ENCODE measurements at regions not wholly inside any gene's neighbourhood (a gene's known extent, or its start where the extent isn't known, plus 50 kb on each side); places are given as distances from the start of the nearest gene placed in this dataset.
A peak's percentile ranks its signal among the peaks of the same experiment; 100 is the strongest.

GRCh38 chr2:57907411-57907810 lies 139.2 kb upstream of the VRK2 start:
- H3K4me3 Mint-ChIP-seq: no peak overlapping the region
- no peaks in the 10 kb centered on the region for H3K27me3 Mint-ChIP-seq (ENCODE audit: low read depth)
- H3K4me1 Mint-ChIP-seq (ENCODE audit: low read depth): peaks cover 22% of the 10 kb centered on the region
- no peaks in the 10 kb centered on the region for H3K9me3 Mint-ChIP-seq
- no peaks in the 10 kb centered on the region for H3K36me3 Mint-ChIP-seq (ENCODE audit: insufficient read depth)
- no peak for DNase-seq
- ATAC-seq: no peak

GRCh38 chr2:57908736-57909161 lies 137.9 kb upstream of the VRK2 start:
- H3K4me1 Mint-ChIP-seq (ENCODE audit: low read depth): peaks cover 22% of the 10 kb centered on the region
- H3K9me3 Mint-ChIP-seq: no peaks in the 10 kb centered on the region
- ATAC-seq: peak; percentile 51 to 54
- no peaks in the 10 kb centered on the region for H3K27me3 Mint-ChIP-seq (ENCODE audit: low read depth)
- no peak for DNase-seq
- H3K36me3 Mint-ChIP-seq (ENCODE audit: insufficient read depth): no peaks in the 10 kb centered on the region
- no peak overlapping the region for H3K4me3 Mint-ChIP-seq

GRCh38 chr2:57918126-57918525 lies 128.5 kb upstream of the VRK2 start:
- no peak for ATAC-seq
- Mint-ChIP-seq H3K36me3 (ENCODE audit: insufficient read depth) (no peaks in the 10 kb centered on the region), H3K4me1 (ENCODE audit: low read depth) (no peaks in the 10 kb centered on the region), H3K27me3 (ENCODE audit: low read depth) (no peaks in the 10 kb centered on the region), H3K4me3 (no peak overlapping the region), H3K9me3 (peaks cover 4% of the 10 kb centered on the region)
- DNase-seq: no peak

- ATAC-seq (no peak), DNase-seq (no peak)
- Mint-ChIP-seq H3K4me1 (ENCODE audit: low read depth) (peaks cover 5% of the 10 kb centered on the region), H3K36me3 (ENCODE audit: insufficient read depth) (no peaks in the 10 kb centered on the region), H3K9me3 (peaks cover 14% of the 10 kb centered on the region), H3K27me3 (ENCODE audit: low read depth) (no peaks in the 10 kb centered on the region), H3K4me3 (no peak overlapping the region)
Measured at GRCh38 chr2:57920342-57920939, 126.2 kb upstream of the VRK2 start.

GRCh38 chr2:57934659-57935058 lies 111.9 kb upstream of the VRK2 start:
- ATAC-seq (no peak), DNase-seq (no peak)
- Mint-ChIP-seq H3K9me3 (peaks cover 44% of the 10 kb centered on the region), H3K4me1 (ENCODE audit: low read depth) (no peaks in the 10 kb centered on the region), H3K36me3 (ENCODE audit: insufficient read depth) (peaks cover 4% of the 10 kb centered on the region), H3K4me3 (no peak overlapping the region), H3K27me3 (ENCODE audit: low read depth) (no peaks in the 10 kb centered on the region)

- no peaks in the 10 kb centered on the region for H3K4me1 Mint-ChIP-seq (ENCODE audit: low read depth)
- peaks cover 34% of the 10 kb centered on the region for H3K9me3 Mint-ChIP-seq
- H3K27me3 Mint-ChIP-seq (ENCODE audit: low read depth): no peaks in the 10 kb centered on the region
- no peak overlapping the region for H3K4me3 Mint-ChIP-seq
- no peak for ATAC-seq
- peaks cover 4% of the 10 kb centered on the region for H3K36me3 Mint-ChIP-seq (ENCODE audit: insufficient read depth)
- DNase-seq: no peak
Measured at GRCh38 chr2:57936216-57936615, 110.4 kb upstream of the VRK2 start.

GRCh38 chr2:57937456-57937855 lies 109.2 kb upstream of the VRK2 start:
- Mint-ChIP-seq H3K9me3 (peaks cover 28% of the 10 kb centered on the region), H3K27me3 (ENCODE audit: low read depth) (no peaks in the 10 kb centered on the region), H3K36me3 (ENCODE audit: insufficient read depth) (peaks cover 4% of the 10 kb centered on the region), H3K4me3 (no peak overlapping the region), H3K4me1 (ENCODE audit: low read depth) (no peaks in the 10 kb centered on the region)
- no peak for DNase-seq
- ATAC-seq: no peak

GRCh38 chr2:57941816-57942215 lies 104.8 kb upstream of the VRK2 start:
- no peak for ATAC-seq
- Mint-ChIP-seq H3K4me1 (ENCODE audit: low read depth) (no peaks in the 10 kb centered on the region), H3K9me3 (peaks cover 3% of the 10 kb centered on the region), H3K4me3 (no peak overlapping the region), H3K36me3 (ENCODE audit: insufficient read depth) (peaks cover 2% of the 10 kb centered on the region), H3K27me3 (ENCODE audit: low read depth) (no peaks in the 10 kb centered on the region)
- DNase-seq: no peak

GRCh38 chr2:57943315-57943714 lies 103.3 kb upstream of the VRK2 start:
- H3K27me3 Mint-ChIP-seq (ENCODE audit: low read depth): no peaks in the 10 kb centered on the region
- H3K4me1 Mint-ChIP-seq (ENCODE audit: low read depth): no peaks in the 10 kb centered on the region
- peaks cover 3% of the 10 kb centered on the region for H3K9me3 Mint-ChIP-seq
- H3K36me3 Mint-ChIP-seq (ENCODE audit: insufficient read depth): peaks cover 2% of the 10 kb centered on the region
- no peak for ATAC-seq
- H3K4me3 Mint-ChIP-seq: no peak overlapping the region
- no peak for DNase-seq

- no peak overlapping the region for H3K4me3 Mint-ChIP-seq
- no peaks in the 10 kb centered on the region for H3K4me1 Mint-ChIP-seq (ENCODE audit: low read depth)
- no peaks in the 10 kb centered on the region for H3K27me3 Mint-ChIP-seq (ENCODE audit: low read depth)
- no peak for DNase-seq
- no peaks in the 10 kb centered on the region for H3K9me3 Mint-ChIP-seq
- no peaks in the 10 kb centered on the region for H3K36me3 Mint-ChIP-seq (ENCODE audit: insufficient read depth)
- no peak for ATAC-seq
Measured at GRCh38 chr2:57947398-57947797, 99.2 kb upstream of the VRK2 start.

GRCh38 chr2:57954020-57954419 lies 92.6 kb upstream of the VRK2 start:
- H3K9me3 Mint-ChIP-seq: no peaks in the 10 kb centered on the region
- no peak for DNase-seq
- H3K27me3 Mint-ChIP-seq (ENCODE audit: low read depth): no peaks in the 10 kb centered on the region
- H3K36me3 Mint-ChIP-seq (ENCODE audit: insufficient read depth): no peaks in the 10 kb centered on the region
- no peak for ATAC-seq
- H3K4me3 Mint-ChIP-seq: no peak overlapping the region
- no peaks in the 10 kb centered on the region for H3K4me1 Mint-ChIP-seq (ENCODE audit: low read depth)

GRCh38 chr2:57957238-57957637 lies 89.4 kb upstream of the VRK2 start:
- Mint-ChIP-seq H3K36me3 (ENCODE audit: insufficient read depth) (no peaks in the 10 kb centered on the region), H3K9me3 (no peaks in the 10 kb centered on the region), H3K4me3 (no peak overlapping the region), H3K27me3 (ENCODE audit: low read depth) (no peaks in the 10 kb centered on the region), H3K4me1 (ENCODE audit: low read depth) (no peaks in the 10 kb centered on the region)
- DNase-seq (no peak), ATAC-seq (no peak)

GRCh38 chr2:57959390-57959789 lies 87.2 kb upstream of the VRK2 start:
- ATAC-seq (no peak), DNase-seq (no peak)
- Mint-ChIP-seq H3K4me3 (no peak overlapping the region), H3K4me1 (ENCODE audit: low read depth) (no peaks in the 10 kb centered on the region), H3K27me3 (ENCODE audit: low read depth) (no peaks in the 10 kb centered on the region), H3K9me3 (no peaks in the 10 kb centered on the region), H3K36me3 (ENCODE audit: insufficient read depth) (no peaks in the 10 kb centered on the region)

- H3K27me3 Mint-ChIP-seq (ENCODE audit: low read depth): no peaks in the 10 kb centered on the region
- no peaks in the 10 kb centered on the region for H3K9me3 Mint-ChIP-seq
- DNase-seq: no peak
- no peak for ATAC-seq
- no peaks in the 10 kb centered on the region for H3K4me1 Mint-ChIP-seq (ENCODE audit: low read depth)
- no peak overlapping the region for H3K4me3 Mint-ChIP-seq
- no peaks in the 10 kb centered on the region for H3K36me3 Mint-ChIP-seq (ENCODE audit: insufficient read depth)
Measured at GRCh38 chr2:57962861-57963260, 83.7 kb upstream of the VRK2 start.

GRCh38 chr2:57965219-57965618 lies 81.4 kb upstream of the VRK2 start:
- no peak for DNase-seq
- Mint-ChIP-seq H3K4me3 (no peak overlapping the region), H3K4me1 (ENCODE audit: low read depth) (no peaks in the 10 kb centered on the region), H3K9me3 (no peaks in the 10 kb centered on the region), H3K27me3 (ENCODE audit: low read depth) (no peaks in the 10 kb centered on the region), H3K36me3 (ENCODE audit: insufficient read depth) (no peaks in the 10 kb centered on the region)
- no peak for ATAC-seq

- Mint-ChIP-seq H3K4me1 (ENCODE audit: low read depth) (no peaks in the 10 kb centered on the region), H3K9me3 (no peaks in the 10 kb centered on the region), H3K27me3 (ENCODE audit: low read depth) (no peaks in the 10 kb centered on the region), H3K4me3 (no peak overlapping the region), H3K36me3 (ENCODE audit: insufficient read depth) (no peaks in the 10 kb centered on the region)
- DNase-seq (no peak), ATAC-seq (no peak)
Measured at GRCh38 chr2:57965961-57966360, 80.6 kb upstream of the VRK2 start.

Measured in activated T-cell treated with anti-CD3 and anti-CD28 coated beads, Interleukin-2, amount 50 U/mL, for 4 hours (primary cell).